GM19023 (cell line): ENCODE measurements at regions not wholly inside any gene's neighbourhood (a gene's known extent, or its start where the extent isn't known, plus 50 kb on each side); places are given as distances from the start of the nearest gene placed in this dataset.

Experiments used
- ATAC-seq: cut with Tn5 transposase; IDR thresholded peaks from one replicate; pipeline ENCODE4 v1.9.1; 2021; ENCODE audit warnings: mild to moderate bottlenecking, moderate library complexity; ENCODE audit not compliant: unreplicated experiment

GRCh38 chr3:72295276-72295961 lies 510.5 kb upstream of the PROK2 start:
- ATAC-seq: no peak

GRCh38 chr3:72290859-72291638 lies 506.1 kb upstream of the PROK2 start:
- ATAC-seq: no peak

GRCh38 chr3:72289692-72290071 lies 504.7 kb upstream of the PROK2 start:
- ATAC-seq: no peak

GRCh38 chr3:72288955-72289691 lies 504.2 kb upstream of the PROK2 start:
- ATAC-seq: no peak

- ATAC-seq: no peak
Measured at GRCh38 chr3:72287956-72288355, 503.0 kb upstream of the PROK2 start.

- no peak for ATAC-seq
Measured at GRCh38 chr3:72285502-72285901, 500.6 kb upstream of the PROK2 start.

GRCh38 chr3:72284471-72284870 lies 499.5 kb upstream of the PROK2 start:
- ATAC-seq: no peak

- no peak for ATAC-seq
Measured at GRCh38 chr3:72282918-72283317, 498.0 kb upstream of the PROK2 start.

- no peak for ATAC-seq
Measured at GRCh38 chr3:72281551-72281950, 496.6 kb upstream of the PROK2 start.

GRCh38 chr3:72280876-72281275 lies 495.9 kb upstream of the PROK2 start:
- ATAC-seq: no peak

- ATAC-seq: no peak
Measured at GRCh38 chr3:72279631-72280041, 494.7 kb upstream of the PROK2 start.

GRCh38 chr3:72279068-72279604 lies 494.2 kb upstream of the PROK2 start:
- ATAC-seq: no peak

- ATAC-seq: no peak
Measured at GRCh38 chr3:72278349-72279067, 493.6 kb upstream of the PROK2 start.

GRCh38 chr3:72277710-72278109 lies 492.8 kb upstream of the PROK2 start:
- no peak for ATAC-seq

GRCh38 chr3:72276806-72277205 lies 491.9 kb upstream of the PROK2 start:
- no peak for ATAC-seq

- no peak for ATAC-seq
Measured at GRCh38 chr3:72275331-72275751, 490.4 kb upstream of the PROK2 start.

GRCh38 chr3:72274493-72275330 lies 489.8 kb upstream of the PROK2 start:
- ATAC-seq: no peak

GRCh38 chr3:72273615-72274014 lies 488.7 kb upstream of the PROK2 start:
- ATAC-seq: no peak

- no peak for ATAC-seq
Measured at GRCh38 chr3:72272356-72272755, 487.4 kb upstream of the PROK2 start.

GRCh38 chr3:72271923-72272322 lies 487.0 kb upstream of the PROK2 start:
- no peak for ATAC-seq
